ENCODE measurements at regions not wholly inside any gene's neighbourhood (a gene's known extent, or its start where the extent isn't known, plus 50 kb on each side); places are given as distances from the start of the nearest gene placed in this dataset.

DNA sequence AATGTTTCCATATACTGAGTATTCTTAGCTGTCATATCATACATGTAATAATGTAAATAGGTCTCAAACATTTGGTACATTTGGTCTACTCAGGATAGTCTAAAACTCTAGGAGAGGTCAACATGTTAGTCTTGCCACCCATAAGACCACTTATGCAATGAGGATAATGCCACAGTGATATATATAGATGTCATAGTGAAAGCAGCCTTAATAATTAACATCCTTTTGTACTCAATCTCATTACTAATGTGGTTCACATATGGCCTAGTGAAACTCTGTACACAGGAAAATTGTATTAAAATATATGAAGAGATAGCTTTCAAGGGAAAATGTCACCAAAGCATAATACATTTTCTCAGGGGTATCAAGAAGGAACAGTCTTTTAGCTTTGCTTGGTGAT is 577.9 kb downstream of the TFAP2B start:
- no peak for DNase-seq
- H3K27ac ChIP-seq, result no peak overlapping the region
- TF ChIP-seq, protein P1, sequence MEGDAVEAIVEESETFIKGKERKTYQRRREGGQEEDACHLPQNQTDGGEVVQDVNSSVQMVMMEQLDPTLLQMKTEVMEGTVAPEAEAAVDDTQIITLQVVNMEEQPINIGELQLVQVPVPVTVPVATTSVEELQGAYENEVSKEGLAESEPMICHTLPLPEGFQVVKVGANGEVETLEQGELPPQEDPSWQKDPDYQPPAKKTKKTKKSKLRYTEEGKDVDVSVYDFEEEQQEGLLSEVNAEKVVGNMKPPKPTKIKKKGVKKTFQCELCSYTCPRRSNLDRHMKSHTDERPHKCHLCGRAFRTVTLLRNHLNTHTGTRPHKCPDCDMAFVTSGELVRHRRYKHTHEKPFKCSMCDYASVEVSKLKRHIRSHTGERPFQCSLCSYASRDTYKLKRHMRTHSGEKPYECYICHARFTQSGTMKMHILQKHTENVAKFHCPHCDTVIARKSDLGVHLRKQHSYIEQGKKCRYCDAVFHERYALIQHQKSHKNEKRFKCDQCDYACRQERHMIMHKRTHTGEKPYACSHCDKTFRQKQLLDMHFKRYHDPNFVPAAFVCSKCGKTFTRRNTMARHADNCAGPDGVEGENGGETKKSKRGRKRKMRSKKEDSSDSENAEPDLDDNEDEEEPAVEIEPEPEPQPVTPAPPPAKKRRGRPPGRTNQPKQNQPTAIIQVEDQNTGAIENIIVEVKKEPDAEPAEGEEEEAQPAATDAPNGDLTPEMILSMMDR (IDR thresholded peaks at IDR 0.05), result no peak
- no peaks in the 10 kb centered on the region for H3K4me1 ChIP-seq
- H3K36me3 ChIP-seq, result no peaks in the 10 kb centered on the region
- intact Hi-C loops (cut with DNase I), result no loop called here
- no peak overlapping the region for H3K4me3 ChIP-seq
- H3K27me3 ChIP-seq, result no peaks in the 10 kb centered on the region
- H3K9me3 ChIP-seq, result no peaks in the 10 kb centered on the region
- ATAC-seq, result no peak

DNA sequence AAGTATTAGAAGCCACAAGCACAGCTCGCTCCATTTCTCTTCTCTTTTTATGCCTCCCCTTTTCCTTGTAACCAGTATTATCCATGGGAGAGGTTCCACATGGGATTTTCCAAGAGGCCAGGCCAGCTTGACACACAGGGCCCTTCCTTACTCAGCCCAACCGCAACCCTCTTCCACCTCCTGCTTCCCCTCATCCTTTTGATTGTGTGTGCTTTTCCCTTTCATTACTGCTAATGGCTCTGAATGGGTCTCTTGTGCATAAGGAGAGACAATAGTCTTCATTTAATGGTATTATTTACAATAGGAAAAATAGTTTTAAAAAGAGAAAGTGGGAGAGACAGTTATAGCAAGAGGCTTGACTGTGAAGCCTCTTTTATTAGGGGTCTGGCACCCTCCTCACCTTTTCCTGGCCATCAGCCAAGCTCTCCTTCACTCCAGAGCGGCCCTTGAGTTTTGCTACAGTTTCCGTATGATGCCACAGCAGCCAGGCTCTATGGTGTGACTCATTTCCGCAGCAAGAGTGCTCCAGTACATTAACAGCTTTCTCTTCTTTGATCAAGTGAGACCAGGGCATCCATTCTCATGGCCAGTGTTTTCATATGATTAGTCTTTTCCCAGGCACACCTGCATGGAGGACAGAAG is 579.5 kb downstream of the TFAP2B start:
- Histone ChIP-seq H3K27me3 (no peaks in the 10 kb centered on the region), H3K36me3 (no peaks in the 10 kb centered on the region), H3K27ac (no peak overlapping the region), H3K4me1 (no peaks in the 10 kb centered on the region), H3K9me3 (no peaks in the 10 kb centered on the region), H3K4me3 (no peak overlapping the region)
- TF ChIP-seq, protein P1 (IDR thresholded peaks at IDR 0.05), result no peak
- intact Hi-C loops (cut with DNase I), result no loop called here
- DNase-seq (peak in 2 of 4 donors; percentile 34 to 35), ATAC-seq (peak; percentile 95)

DNA sequence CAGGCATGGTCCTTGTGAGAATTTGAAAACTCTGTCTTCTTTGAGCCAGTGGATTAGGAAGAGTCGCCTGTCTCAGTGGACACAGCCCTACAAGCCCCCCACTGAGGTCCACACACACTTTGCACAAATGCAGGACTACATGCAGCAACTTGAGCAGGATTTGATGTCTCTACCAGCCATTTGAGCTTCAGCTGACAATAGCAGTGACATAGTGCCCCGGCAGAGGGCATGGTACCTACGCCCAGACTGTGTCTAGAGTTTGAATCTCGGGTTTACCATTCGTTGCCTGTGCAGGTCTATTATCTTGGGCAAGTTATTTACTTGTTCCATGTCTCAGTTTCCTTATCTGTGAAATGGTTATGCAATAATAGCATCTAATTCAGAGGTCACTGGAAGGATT is 580.1 kb downstream of the TFAP2B start:
- DNase-seq, result no peak
- Histone ChIP-seq H3K27ac (no peak overlapping the region), H3K36me3 (no peaks in the 10 kb centered on the region), H3K4me3 (no peak overlapping the region), H3K4me1 (no peaks in the 10 kb centered on the region), H3K9me3 (no peaks in the 10 kb centered on the region), H3K27me3 (no peaks in the 10 kb centered on the region)
- intact Hi-C loops (cut with DNase I), result no loop called here
- TF ChIP-seq, protein P1 (IDR thresholded peaks at IDR 0.05), result no peak
- no peak for ATAC-seq

DNA sequence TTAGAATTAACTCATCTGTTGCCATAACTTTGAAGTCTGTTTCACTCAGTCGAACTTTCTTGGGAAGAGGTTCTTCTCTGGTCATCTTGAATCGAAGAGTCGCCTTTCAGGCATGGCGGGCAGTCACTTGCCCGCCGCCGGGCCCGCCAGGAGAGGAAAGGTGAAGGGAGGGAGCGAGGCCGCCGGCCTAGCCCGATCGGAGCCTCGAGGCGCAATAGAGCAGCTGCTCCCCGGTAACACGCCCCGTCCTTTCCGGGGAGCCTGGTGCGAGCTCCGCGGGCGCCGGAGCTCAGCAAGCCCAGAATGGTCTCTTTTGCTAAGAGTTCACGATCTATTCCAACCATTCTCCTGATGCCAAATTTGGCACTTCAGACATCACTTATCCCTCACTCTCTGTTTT is 591.8 kb downstream of the TFAP2B start:
- Histone ChIP-seq H3K27ac (no peak overlapping the region), H3K4me1 (no peaks in the 10 kb centered on the region), H3K9me3 (no peaks in the 10 kb centered on the region), H3K36me3 (no peaks in the 10 kb centered on the region), H3K27me3 (no peaks in the 10 kb centered on the region), H3K4me3 (no peak overlapping the region)
- TF ChIP-seq, protein P1 (IDR thresholded peaks at IDR 0.05), result no peak
- intact Hi-C loops (cut with DNase I), result no loop called here
- peak in 1 of 4 donors; percentile 72 for DNase-seq
- no peak for ATAC-seq

DNA sequence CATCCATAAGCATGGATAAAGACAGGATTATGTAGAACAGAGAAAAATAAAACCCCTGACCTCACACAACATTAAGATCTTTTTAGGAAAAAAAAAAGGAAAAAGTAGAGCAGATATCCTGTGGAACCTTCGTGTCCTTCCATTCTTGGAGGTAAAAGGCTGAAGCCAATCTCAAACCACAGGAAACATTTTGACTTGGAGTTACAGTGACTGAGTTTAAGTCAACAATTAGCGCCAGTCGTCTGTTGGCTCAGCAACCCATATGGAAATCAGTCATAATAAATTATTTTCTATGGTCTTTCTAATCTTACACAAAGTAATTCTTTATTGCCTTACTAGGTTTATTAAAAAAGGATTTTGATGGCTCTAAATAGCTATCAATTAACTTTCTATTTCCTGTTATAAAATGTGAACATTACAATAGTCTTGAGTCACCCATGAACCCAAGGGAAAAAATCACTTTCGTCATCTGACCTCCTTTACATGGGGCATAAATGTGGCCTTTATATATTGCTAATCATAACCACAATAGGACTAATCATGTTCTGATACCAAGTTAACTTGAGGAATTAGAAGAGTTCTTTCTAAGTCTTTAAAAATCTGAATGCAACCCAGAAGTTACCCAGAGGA is 592.9 kb downstream of the TFAP2B start:
- ATAC-seq (no peak), DNase-seq (no peak)
- H3K27me3 ChIP-seq, result no peaks in the 10 kb centered on the region
- no peaks in the 10 kb centered on the region for H3K4me1 ChIP-seq
- no peak overlapping the region for H3K4me3 ChIP-seq
- intact Hi-C loops (cut with DNase I), result no loop called here
- TF ChIP-seq, protein P1 (IDR thresholded peaks at IDR 0.05), result no peak
- no peaks in the 10 kb centered on the region for H3K9me3 ChIP-seq
- H3K27ac ChIP-seq, result no peak overlapping the region
- no peaks in the 10 kb centered on the region for H3K36me3 ChIP-seq

Data from left lung (tissue), 4 donors.